Endothelial cell of umbilical vein (primary cell): ENCODE measurements at regions not wholly inside any gene's neighbourhood (a gene's known extent, or its start where the extent isn't known, plus 50 kb on each side); places are given as distances from the start of the nearest gene placed in this dataset.
A peak's percentile ranks its signal among the peaks of the same experiment; 100 is the strongest.

ENCODE experiments used
- BruUV-seq: library from RNA; stranded (reverse); fragments of 400-500 nt; replicated peaks from 2 replicates; lab custom pipeline; 2021; lab: Mats Ljungman, UMichigan
- CTCF ChIA-PET: fragments of 300-600, 350-600 bp; sonication (Branson Sonifier 250); formaldehyde crosslinking; loops from one replicate; lab custom pipeline; 2021; ENCODE audit warnings: antibody characterized with exemption, inconsistent platforms; lab: Charles Lee
- POLR2A ChIA-PET: fragments of 300-600, 350-600 bp; sonication (Branson Sonifier 250); formaldehyde crosslinking; loops from one replicate; lab custom pipeline; 2021; ENCODE audit warnings: antibody characterized with exemption, inconsistent platforms; lab: Charles Lee
- DNase-seq: peaks from one replicate; pipeline ENCODE4 v3.0.0-alpha.2; 2011; ENCODE audit warnings: low read depth, low spot score
- FAIRE-seq: peaks from 2 replicates; lab custom pipeline; 2011; peaks lifted over from hg19 to GRCh38; lab: Jason Lieb, UNC
- H2AFZ ChIP-seq: 2 replicates; pipeline ENCODE4 v1.6.0; 2012; ENCODE audit warnings: low read depth, low read length, control low read depth, inconsistent platforms
- H3K27ac ChIP-seq: 2 replicates; pipeline ENCODE4 v1.5.1; 2011; ENCODE audit warnings: low read depth, mild to moderate bottlenecking, control low read depth, low read length, moderate library complexity; ENCODE audit not compliant: insufficient read depth
- H3K27me3 ChIP-seq, 2 experiments: 2 replicates each; pipeline versions ENCODE4 v1.6.0 to v1.6.1; 2011; ENCODE audit warnings: low read length in 2 of 2, mixed read lengths in 1 of 2; ENCODE audit not compliant: control insufficient read depth in 2 of 2, insufficient read depth in 2 of 2
- H3K36me3 ChIP-seq, 2 experiments: 2 replicates in 1 of 2; 3 replicates in 1 of 2; pipeline ENCODE4 v1.5.1; 2011; ENCODE audit warnings: low read length in 2 of 2, mild to moderate bottlenecking in 1 of 2, moderate library complexity in 1 of 2; ENCODE audit not compliant: control insufficient read depth in 2 of 2, insufficient read depth in 2 of 2; ENCODE audit errors: extremely low read depth in 1 of 2
- H3K4me1 ChIP-seq: 3 replicates; pipeline ENCODE4 v1.5.1; 2011; ENCODE audit warnings: mild to moderate bottlenecking, low read length; ENCODE audit not compliant: control insufficient read depth, insufficient read depth; ENCODE audit errors: extremely low read depth
- H3K4me2 ChIP-seq: 2 replicates; pipeline ENCODE4 v1.6.1; 2011; ENCODE audit warnings: low read length, control low read depth, mixed read lengths; ENCODE audit not compliant: insufficient read depth
- H3K4me3 ChIP-seq, 3 experiments: fragments of 200-600 bp in 1 of 3; sonication (generic), shearing (Covaris generic) in 1 of 3; replicated peaks in 1 of 3; 2 replicates each; pipeline ENCODE4 v1.5.1; 2011 to 2016; ENCODE audit warnings: control low read depth in 3 of 3, low read length in 3 of 3, mild to moderate bottlenecking in 2 of 3, inconsistent platforms in 1 of 3, low read depth in 1 of 3, moderate library complexity in 1 of 3; ENCODE audit not compliant: insufficient read depth in 1 of 3
- H3K79me2 ChIP-seq: 2 replicates; pipeline ENCODE4 v1.6.0; 2012; ENCODE audit warnings: low read length, inconsistent platforms; ENCODE audit not compliant: control insufficient read depth, insufficient read depth
- H3K9ac ChIP-seq: replicated peaks from 2 replicates; pipeline ENCODE3; 2011; ENCODE audit warnings: low read length, control low read depth; ENCODE audit not compliant: insufficient read depth; ENCODE audit errors: extremely low read depth
- H3K9me1 ChIP-seq: replicated peaks from 3 replicates; pipeline ENCODE4 v1.6.0; 2011; ENCODE audit warnings: mild to moderate bottlenecking, low read length; ENCODE audit not compliant: control insufficient read depth, insufficient read depth; ENCODE audit errors: extremely low read depth
- H3K9me3 ChIP-seq: replicated peaks from 2 replicates; pipeline ENCODE4 v1.5.1; 2012; ENCODE audit warnings: low read length, inconsistent platforms; ENCODE audit not compliant: control insufficient read depth, insufficient read depth
- H4K20me1 ChIP-seq: replicated peaks from 2 replicates; pipeline ENCODE3; 2011; ENCODE audit warnings: mild to moderate bottlenecking, low read length; ENCODE audit not compliant: control insufficient read depth, insufficient read depth; ENCODE audit errors: extremely low read depth
- CTCF ChIP-seq, 2 donors: IDR thresholded peaks; 1 replicate in 1 of 2; 2 replicates in 1 of 2; pipeline ENCODE4 v1.5.1; 2011; ENCODE audit warnings: low read length in 2 of 2, mild to moderate bottlenecking in 2 of 2, moderate library complexity in 2 of 2, control low read depth in 1 of 2, inconsistent platforms in 1 of 2, low read depth in 1 of 2; ENCODE audit not compliant: insufficient read depth in 1 of 2; ENCODE audit errors: extremely low read depth in 1 of 2
- EZH2 ChIP-seq: IDR thresholded peaks from 2 replicates; pipeline ENCODE4 v1.6.1; 2012; ENCODE audit warnings: borderline replicate concordance, low read depth, mild to moderate bottlenecking, moderate library complexity, low read length, inconsistent platforms; ENCODE audit not compliant: severe bottlenecking
- FOS ChIP-seq: IDR thresholded peaks from 2 replicates; pipeline ENCODE4 v1.6.1; 2011; ENCODE audit warnings: mild to moderate bottlenecking, low read length, moderate library complexity, borderline replicate concordance; ENCODE audit not compliant: insufficient read depth
- GATA2 ChIP-seq: IDR thresholded peaks from 2 replicates; pipeline ENCODE4 v1.7.0; 2011; ENCODE audit warnings: low read depth, mild to moderate bottlenecking, moderate library complexity, mixed read lengths, low read length; ENCODE audit not compliant: insufficient read length, insufficient read depth
- JUN ChIP-seq: IDR thresholded peaks from 2 replicates; pipeline ENCODE4 v1.6.1; 2011; ENCODE audit warnings: borderline replicate concordance, low read depth; ENCODE audit not compliant: insufficient read length, insufficient read depth
- MYC ChIP-seq: IDR thresholded peaks from one replicate; pipeline ENCODE4 v1.6.1; 2011; ENCODE audit warnings: mild to moderate bottlenecking, low read depth, low read length
- POLR2A ChIP-seq: IDR thresholded peaks from 2 replicates; pipeline ENCODE4 v1.6.1; 2012; ENCODE audit warnings: low read depth, mild to moderate bottlenecking, control low read depth, low read length
- POLR2AphosphoS5 ChIP-seq: IDR thresholded peaks from 2 replicates; pipeline ENCODE4 v1.6.1; 2012; ENCODE audit warnings: low read depth, mild to moderate bottlenecking, control low read depth, low read length, moderate library complexity; ENCODE audit not compliant: insufficient read depth
- dilution Hi-C: fragments of 300-500 bp; cut with MboI; formaldehyde crosslinking; loops from one replicate; pipeline ENCODE4 v1.15.0; 2019; ENCODE audit warnings: low sequenced_read_pairs; ENCODE audit not compliant: extremely low pct_ligation_motif_present
- intact Hi-C: fragments of 100-400 bp; cut with micrococcal nuclease; formaldehyde crosslinking; loops from one replicate; pipeline ENCODE4 v1.10.0; 2022
- TF ChIP-seq, protein P1 (sequence below): IDR thresholded peaks from 2 replicates; pipeline ENCODE4 v1.6.1; 2011; ENCODE audit not compliant: insufficient read depth, insufficient read length

GRCh38 chr6:15852289-15852688, 189.5 kb upstream of the DTNBP1 start:
- BruUV-seq: no TSS peak
- Histone ChIP-seq H3K9me3 (no peaks in the 10 kb centered on the region), H3K9me1 (no peaks in the 10 kb centered on the region), H3K9ac (no peak overlapping the region), H4K20me1 (no peaks in the 10 kb centered on the region), H3K36me3 (no peaks in the 10 kb centered on the region), H3K27me3 (no peaks in the 10 kb centered on the region), H3K79me2 (no peaks in the 10 kb centered on the region), H3K4me3 (no peak overlapping the region), H2AFZ (no peak overlapping the region), H3K4me1 (no peaks in the 10 kb centered on the region), H3K4me2 (no peak overlapping the region), H3K27ac (no peak overlapping the region)
- DNase-seq (peak; percentile 27), FAIRE-seq (no peak)
- ChIA-PET CTCF (interaction anchor here (1.3 kb wide), 2 partner anchors 8 to 16 kb away, joined by 3 read pairs; no protein-coding TSS in a partner anchor), POLR2A (no interaction called here)
- intact Hi-C loops (no loop called here), dilution Hi-C loops (no loop called here)
- no peak for TF ChIP-seq EZH2
- TF ChIP-seq JUN: no peak
- TF ChIP-seq POLR2AphosphoS5: no peak
- no peak for TF ChIP-seq FOS
- TF ChIP-seq, protein P1, sequence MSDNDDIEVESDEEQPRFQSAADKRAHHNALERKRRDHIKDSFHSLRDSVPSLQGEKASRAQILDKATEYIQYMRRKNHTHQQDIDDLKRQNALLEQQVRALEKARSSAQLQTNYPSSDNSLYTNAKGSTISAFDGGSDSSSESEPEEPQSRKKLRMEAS: no peak
- no peak for TF ChIP-seq POLR2A
- TF ChIP-seq MYC: no peak
- no peak for TF ChIP-seq GATA2
- no peak for TF ChIP-seq CTCF (IDR thresholded peaks at IDR 0.05; ENCODE audit: extremely low read depth in 1 of 2, insufficient read depth in 1 of 2, low read depth in 1 of 2, low read length in 2 of 2)
